B cell (primary cell): ENCODE measurements at regions not wholly inside any gene's neighbourhood (a gene's known extent, or its start where the extent isn't known, plus 50 kb on each side); places are given as distances from the start of the nearest gene placed in this dataset.

Experiments used
- ATAC-seq: fragments of 200-7000 bp; cut with Tn5 transposase; one replicate; pipeline ENCODE4 v1.10.0; 2021; ENCODE audit warnings: low read depth, mild to moderate bottlenecking, moderate number of reproducible peaks, moderate library complexity
- CTCF ChIA-PET: fragments of 350-600 bp; sonication (Branson Sonifier 250); formaldehyde crosslinking; loops from one replicate; lab custom pipeline; 2021; ENCODE audit warnings: antibody characterized with exemption, inconsistent platforms; lab: Charles Lee
- POLR2A ChIA-PET: fragments of 350-600 bp; sonication (Branson Sonifier 250); formaldehyde crosslinking; loops from one replicate; lab custom pipeline; 2021; ENCODE audit warnings: antibody characterized with exemption; lab: Charles Lee
- DNase-seq: peaks from one replicate; pipeline ENCODE4 v3.0.0; 2013
- H2AFZ ChIP-seq: 2 replicates; pipeline ENCODE4 v1.6.1; 2012; ENCODE audit warnings: mild to moderate bottlenecking, low read depth, low read length; ENCODE audit not compliant: insufficient read depth, poor library complexity, severe bottlenecking
- H3K27ac ChIP-seq, 2 donors: 1 replicate in 1 of 2; 2 replicates in 1 of 2; pipeline ENCODE4 v1.5.1; 2012 to 2013; ENCODE audit warnings: low read length in 2 of 2, mild to moderate bottlenecking in 2 of 2, moderate library complexity in 1 of 2
- H3K27me3 ChIP-seq, 4 experiments: fragments of 200-600 bp in 1 of 4; sonication (generic) in 1 of 4; replicated peaks in 1 of 4; 1 replicate in 2 of 4; 2 replicates in 2 of 4; pipeline versions ENCODE4 v1.6.1 to v1.7.0; 2013 to 2016; ENCODE audit warnings: low read length in 3 of 4, mild to moderate bottlenecking in 2 of 4, mixed read lengths in 1 of 4, moderate library complexity in 1 of 4; ENCODE audit not compliant: insufficient read depth in 4 of 4, control insufficient read depth in 3 of 4; ENCODE audit errors: control extremely low read depth in 1 of 4
- H3K36me3 ChIP-seq, 2 experiments: replicated peaks in 1 of 2; 1 replicate in 1 of 2; 2 replicates in 1 of 2; pipeline versions ENCODE4 v1.6.1 to v1.7.1; 2013; ENCODE audit warnings: low read length in 1 of 2; ENCODE audit not compliant: insufficient read depth in 2 of 2, control insufficient read depth in 1 of 2; ENCODE audit errors: control extremely low read depth in 1 of 2, extremely low read depth in 1 of 2
- H3K4me1 ChIP-seq, 2 donors: fragments of 200-600 bp in 1 of 2; sonication (generic) in 1 of 2; 1 replicate in 1 of 2; 2 replicates in 1 of 2; pipeline versions ENCODE4 v1.5.1 to v1.6.1; 2013 to 2017; ENCODE audit warnings: low read length in 2 of 2; ENCODE audit not compliant: control insufficient read depth in 2 of 2, insufficient read depth in 2 of 2
- H3K4me2 ChIP-seq: replicated peaks from 2 replicates; pipeline ENCODE3; 2012; ENCODE audit warnings: mild to moderate bottlenecking, low read depth, low read length; ENCODE audit not compliant: poor library complexity, severe bottlenecking
- H3K4me3 ChIP-seq, 5 experiments: fragments of 200-600 bp in 1 of 5; sonication (generic) in 1 of 5; 1 replicate in 3 of 5; 2 replicates in 2 of 5; pipeline versions ENCODE4 v1.5.1 to v1.7.0; 2011 to 2016; ENCODE audit warnings: low read length in 4 of 5, mild to moderate bottlenecking in 4 of 5, low read depth in 2 of 5, control low read depth in 1 of 5, moderate library complexity in 1 of 5; ENCODE audit not compliant: insufficient read depth in 1 of 5; ENCODE audit errors: control extremely low read depth in 1 of 5, extremely low read depth in 1 of 5
- H3K79me2 ChIP-seq: fragments of 200-600 bp; sonication (generic); one replicate; pipeline ENCODE4 v1.6.0; 2016; ENCODE audit warnings: low read length; ENCODE audit not compliant: control insufficient read depth, insufficient read depth
- H3K9ac ChIP-seq: fragments of 200-600 bp; sonication (generic); 2 replicates; pipeline ENCODE4 v1.6.1; 2017; ENCODE audit warnings: mild to moderate bottlenecking, low read length, moderate library complexity
- H3K9me3 ChIP-seq, 3 donors: one replicate each; pipeline versions ENCODE4 v1.6.1 to v1.7.1; 2013; ENCODE audit warnings: low read length in 2 of 3; ENCODE audit not compliant: control insufficient read depth in 2 of 3, insufficient read depth in 1 of 3; ENCODE audit errors: control extremely low read depth in 1 of 3
- H4K20me1 ChIP-seq: 2 replicates; pipeline ENCODE4 v1.6.0; 2012; ENCODE audit warnings: mild to moderate bottlenecking, low read length; ENCODE audit not compliant: insufficient read depth, control insufficient read depth, poor library complexity, severe bottlenecking
- H3K27ac Mint-ChIP-seq: one replicate; pipeline ENCODE4 v1.8.0; 2021; ENCODE audit warnings: mixed read lengths
- H3K27me3 Mint-ChIP-seq: one replicate; pipeline ENCODE4 v1.8.0; 2021; ENCODE audit warnings: mixed read lengths
- H3K4me1 Mint-ChIP-seq: one replicate; pipeline ENCODE4 v1.8.0; 2021; ENCODE audit warnings: mixed read lengths
- H3K4me3 Mint-ChIP-seq: one replicate; pipeline ENCODE4 v1.8.0; 2021; ENCODE audit warnings: mixed read lengths
- H3K9me3 Mint-ChIP-seq: one replicate; pipeline ENCODE4 v1.8.0; 2022; ENCODE audit warnings: mixed read lengths; ENCODE audit not compliant: insufficient read depth
- EZH2 ChIP-seq: IDR thresholded peaks from 2 replicates; pipeline ENCODE4 v1.6.1; 2012; ENCODE audit warnings: borderline replicate concordance, low read depth, mild to moderate bottlenecking, moderate library complexity, low read length; ENCODE audit not compliant: insufficient read depth, poor library complexity, severe bottlenecking
- WGBS: methylation state at CpG from one replicate; pipeline ENCODE4 v1.1.5; 2013; ENCODE audit warnings: missing lambda C conversion rate; ENCODE audit not compliant: insufficient coverage; 5-methylcytosine and 5-hydroxymethylcytosine counted together
- intact Hi-C: fragments of 100-400 bp; cut with micrococcal nuclease; formaldehyde crosslinking; loops from one replicate; pipeline ENCODE4 v1.10.0; 2022
- TF ChIP-seq, protein P1 (sequence below): fragments of 200-600 bp; IDR thresholded peaks from one replicate; pipeline ENCODE4 v1.8.0; 2022; ENCODE audit warnings: antibody characterized with exemption, mild to moderate bottlenecking

- Histone ChIP-seq H3K36me3 (no peaks in the 10 kb centered on the region), H4K20me1 (no peaks in the 10 kb centered on the region), H3K9me3 (no peaks in the 10 kb centered on the region), H3K4me2 (no peak overlapping the region), H2AFZ (no peak overlapping the region), H3K4me1 (no peaks in the 10 kb centered on the region), H3K4me3 (no peak overlapping the region), H3K27ac (no peak overlapping the region), H3K79me2 (no peaks in the 10 kb centered on the region), H3K27me3 (no peaks in the 10 kb centered on the region), H3K9ac (no peak overlapping the region)
- intact Hi-C loops, result no loop called here
- H3K27me3 Mint-ChIP-seq, result no peaks in the 10 kb centered on the region
- CTCF ChIA-PET, result no interaction called here
- POLR2A ChIA-PET, result no interaction called here
- H3K27ac Mint-ChIP-seq, result no peak overlapping the region
- DNase-seq (no peak), ATAC-seq (no peak)
- no peak for TF ChIP-seq EZH2
- TF ChIP-seq, protein P1, sequence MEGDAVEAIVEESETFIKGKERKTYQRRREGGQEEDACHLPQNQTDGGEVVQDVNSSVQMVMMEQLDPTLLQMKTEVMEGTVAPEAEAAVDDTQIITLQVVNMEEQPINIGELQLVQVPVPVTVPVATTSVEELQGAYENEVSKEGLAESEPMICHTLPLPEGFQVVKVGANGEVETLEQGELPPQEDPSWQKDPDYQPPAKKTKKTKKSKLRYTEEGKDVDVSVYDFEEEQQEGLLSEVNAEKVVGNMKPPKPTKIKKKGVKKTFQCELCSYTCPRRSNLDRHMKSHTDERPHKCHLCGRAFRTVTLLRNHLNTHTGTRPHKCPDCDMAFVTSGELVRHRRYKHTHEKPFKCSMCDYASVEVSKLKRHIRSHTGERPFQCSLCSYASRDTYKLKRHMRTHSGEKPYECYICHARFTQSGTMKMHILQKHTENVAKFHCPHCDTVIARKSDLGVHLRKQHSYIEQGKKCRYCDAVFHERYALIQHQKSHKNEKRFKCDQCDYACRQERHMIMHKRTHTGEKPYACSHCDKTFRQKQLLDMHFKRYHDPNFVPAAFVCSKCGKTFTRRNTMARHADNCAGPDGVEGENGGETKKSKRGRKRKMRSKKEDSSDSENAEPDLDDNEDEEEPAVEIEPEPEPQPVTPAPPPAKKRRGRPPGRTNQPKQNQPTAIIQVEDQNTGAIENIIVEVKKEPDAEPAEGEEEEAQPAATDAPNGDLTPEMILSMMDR, result no peak
- WGBS, result 20% methylated on average over 1 of the region's 3 CpGs
- H3K4me3 Mint-ChIP-seq, result no peak overlapping the region
- H3K4me1 Mint-ChIP-seq, result no peaks in the 10 kb centered on the region
- no peaks in the 10 kb centered on the region for H3K9me3 Mint-ChIP-seq
Measured at GRCh38 chr20:11833825-11834224, 83.9 kb upstream of the BTBD3 start.

GRCh38 chr20:11838076-11838636, 79.5 kb upstream of the BTBD3 start:
- Mint-ChIP-seq H3K27me3 (no peaks in the 10 kb centered on the region), H3K9me3 (peaks cover 2% of the 10 kb centered on the region), H3K4me3 (no peak overlapping the region), H3K27ac (no peak overlapping the region), H3K4me1 (no peaks in the 10 kb centered on the region)
- H3K4me1 ChIP-seq, result no peaks in the 10 kb centered on the region
- H3K27ac ChIP-seq, result no peak overlapping the region
- H2AFZ ChIP-seq, result no peak overlapping the region
- H4K20me1 ChIP-seq, result no peaks in the 10 kb centered on the region
- no peaks in the 10 kb centered on the region for H3K36me3 ChIP-seq
- WGBS, result 63% methylated on average over 2 of the region's 4 CpGs
- no peak overlapping the region for H3K4me3 ChIP-seq
- H3K9me3 ChIP-seq, result no peaks in the 10 kb centered on the region
- CTCF ChIA-PET, result no interaction called here
- ATAC-seq, result no peak
- H3K27me3 ChIP-seq, result no peaks in the 10 kb centered on the region
- TF ChIP-seq EZH2, result no peak
- TF ChIP-seq, protein P1, result no peak
- POLR2A ChIA-PET, result no interaction called here
- no peaks in the 10 kb centered on the region for H3K79me2 ChIP-seq
- H3K9ac ChIP-seq, result no peak overlapping the region
- H3K4me2 ChIP-seq, result no peak overlapping the region
- intact Hi-C loops, result no loop called here
- no peak for DNase-seq
